HG03571 (cell line): ENCODE measurements at regions not wholly inside any gene's neighbourhood (a gene's known extent, or its start where the extent isn't known, plus 50 kb on each side); places are given as distances from the start of the nearest gene placed in this dataset.
"Not testable (repeated sequence)": the region's sequence is repeated elsewhere in the genome, so short reads cannot be mapped to it uniquely, and the experiment has no call there.

ENCODE experiments used
- ATAC-seq: cut with Tn5 transposase; IDR thresholded peaks from one replicate; pipeline ENCODE4 v1.9.1; 2021; ENCODE audit not compliant: unreplicated experiment

- ATAC-seq = no peak
These were observed 117.2 kb downstream of the CASP12 start for GRCh38 chr11:104781037-104781436.

- ATAC-seq = no peak
These were observed 121.6 kb downstream of the CASP12 start for GRCh38 chr11:104776501-104777170.

- no peak for ATAC-seq
These were observed 123.7 kb downstream of the CASP12 start for GRCh38 chr11:104774578-104774977.

GRCh38 chr11:104772806-104773241, 125.4 kb downstream of the CASP12 start:
- no peak for ATAC-seq

- ATAC-seq = no peak
These were observed 126.5 kb downstream of the CASP12 start for GRCh38 chr11:104771763-104772162.

GRCh38 chr11:104771046-104771445, 127.2 kb downstream of the CASP12 start:
- not testable (repeated sequence) for ATAC-seq

GRCh38 chr11:104765401-104766095, 132.7 kb downstream of the CASP12 start:
- no peak for ATAC-seq

- ATAC-seq = no peak
These were observed 133.6 kb downstream of the CASP12 start for GRCh38 chr11:104764710-104765045.

- ATAC-seq = no peak
These were observed 134.1 kb downstream of the CASP12 start for GRCh38 chr11:104763930-104764709.

- ATAC-seq = no peak
These were observed 136.7 kb downstream of the CASP12 start for GRCh38 chr11:104761511-104761910.

GRCh38 chr11:104759464-104759863, 138.8 kb downstream of the CASP12 start:
- no peak for ATAC-seq

- ATAC-seq = no peak
These were observed 159.3 kb downstream of the CASP12 start for GRCh38 chr11:104738918-104739317.

- no peak for ATAC-seq
These were observed 160.1 kb downstream of the CASP12 start for GRCh38 chr11:104738208-104738607.

- no peak for ATAC-seq
These were observed 161.8 kb downstream of the CASP12 start for GRCh38 chr11:104736502-104736901.

GRCh38 chr11:104734998-104735397, 163.3 kb downstream of the CASP12 start:
- ATAC-seq = no peak

GRCh38 chr11:104731890-104732289, 166.4 kb downstream of the CASP12 start:
- ATAC-seq = no peak

- no peak for ATAC-seq
These were observed 169.3 kb downstream of the CASP12 start for GRCh38 chr11:104728927-104729326.

GRCh38 chr11:104727768-104728167, 170.5 kb downstream of the CASP12 start:
- no peak for ATAC-seq

GRCh38 chr11:104727095-104727494, 171.2 kb downstream of the CASP12 start:
- no peak for ATAC-seq

GRCh38 chr11:104725796-104726408, 172.4 kb downstream of the CASP12 start:
- no peak for ATAC-seq

GRCh38 chr11:104713401-104713800, 184.9 kb downstream of the CASP12 start:
- ATAC-seq = no peak
